ENCODE measurements at regions not wholly inside any gene's neighbourhood (a gene's known extent, or its start where the extent isn't known, plus 50 kb on each side); places are given as distances from the start of the nearest gene placed in this dataset.

- no peak for TF ChIP-seq CTCF (IDR thresholded peaks at IDR 0.05)
- no peak for TF ChIP-seq ZFX (IDR thresholded peaks at IDR 0.05; ENCODE audit: borderline replicate concordance)
These were observed 615.0 kb downstream of the TMA16 start for GRCh38 chr4:164109503-164109902.

Data from 22Rv1 (cell line).